ENCODE measurements at regions not wholly inside any gene's neighbourhood (a gene's known extent, or its start where the extent isn't known, plus 50 kb on each side); places are given as distances from the start of the nearest gene placed in this dataset.

DNA sequence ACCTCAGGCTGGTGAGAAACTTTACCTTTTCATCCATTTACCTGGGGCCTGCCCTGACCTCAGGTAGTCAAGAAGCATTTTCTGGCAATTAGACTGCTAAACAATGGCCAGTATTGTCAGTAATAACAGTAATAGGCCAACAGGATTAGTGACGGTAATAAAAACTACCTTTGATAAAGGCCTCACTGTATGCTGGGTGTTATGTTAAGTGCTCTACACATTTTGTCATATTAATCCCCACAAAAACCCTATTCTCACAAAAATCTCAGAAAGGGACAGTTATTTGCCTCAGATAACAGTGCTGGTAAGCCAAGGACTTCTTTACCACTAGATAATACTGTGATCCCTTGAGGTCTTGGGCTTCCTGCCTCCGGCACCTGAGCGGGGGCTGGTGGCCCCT is 191.4 kb downstream of the FOXD2 start:
- no peak for DNase-seq (ENCODE audit: low read depth, low spot score)
- Histone ChIP-seq H3K9me3 (ENCODE audit: control insufficient read depth, insufficient read depth, low read length) (no peaks in the 10 kb centered on the region), H3K27ac (ENCODE audit: low read length) (no peak overlapping the region), H3K27me3 (ENCODE audit: control insufficient read depth, insufficient read depth, low read length) (no peaks in the 10 kb centered on the region), H3K4me3 (ENCODE audit: low read length) (no peak overlapping the region), H3K4me1 (ENCODE audit: control insufficient read depth, insufficient read depth, low read length) (no peaks in the 10 kb centered on the region), H3K36me3 (ENCODE audit: control insufficient read depth, insufficient read depth, low read length) (no peaks in the 10 kb centered on the region)
- WGBS (ENCODE audit: insufficient coverage, insufficient read length), result no CpG with 5 or more reads among the region's 3 CpGs

DNA sequence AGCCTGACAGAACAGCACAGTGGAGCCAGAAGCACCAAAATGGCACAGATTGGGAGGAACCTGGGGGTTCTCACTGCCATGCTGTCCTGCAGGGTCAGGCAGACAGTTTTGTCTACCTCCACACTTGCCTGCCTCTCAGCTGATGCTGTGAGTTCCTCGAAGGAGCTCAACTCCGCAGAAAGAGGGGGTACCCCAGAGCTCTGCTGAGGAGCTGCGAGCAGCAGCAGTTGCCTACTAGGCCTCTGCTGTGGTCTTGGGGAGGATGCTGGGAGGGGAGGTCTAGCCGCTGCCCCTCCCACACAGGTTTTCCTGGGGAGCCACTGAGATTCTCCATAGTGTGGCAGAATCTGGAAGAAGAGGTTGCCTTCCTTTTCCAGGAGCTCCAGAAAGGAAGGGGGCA is 192.5 kb downstream of the FOXD2 start:
- H3K36me3 ChIP-seq (ENCODE audit: control insufficient read depth, insufficient read depth, low read length), result no peaks in the 10 kb centered on the region
- H3K4me1 ChIP-seq (ENCODE audit: control insufficient read depth, insufficient read depth, low read length), result no peaks in the 10 kb centered on the region
- no peak overlapping the region for H3K27ac ChIP-seq (ENCODE audit: low read length)
- no peak overlapping the region for H3K4me3 ChIP-seq (ENCODE audit: low read length)
- H3K27me3 ChIP-seq (ENCODE audit: control insufficient read depth, insufficient read depth, low read length), result no peaks in the 10 kb centered on the region
- DNase-seq (ENCODE audit: low read depth, low spot score), result no peak
- WGBS (ENCODE audit: insufficient coverage, insufficient read length), result no CpG with 5 or more reads among the region's 4 CpGs
- no peaks in the 10 kb centered on the region for H3K9me3 ChIP-seq (ENCODE audit: control insufficient read depth, insufficient read depth, low read length)

DNA sequence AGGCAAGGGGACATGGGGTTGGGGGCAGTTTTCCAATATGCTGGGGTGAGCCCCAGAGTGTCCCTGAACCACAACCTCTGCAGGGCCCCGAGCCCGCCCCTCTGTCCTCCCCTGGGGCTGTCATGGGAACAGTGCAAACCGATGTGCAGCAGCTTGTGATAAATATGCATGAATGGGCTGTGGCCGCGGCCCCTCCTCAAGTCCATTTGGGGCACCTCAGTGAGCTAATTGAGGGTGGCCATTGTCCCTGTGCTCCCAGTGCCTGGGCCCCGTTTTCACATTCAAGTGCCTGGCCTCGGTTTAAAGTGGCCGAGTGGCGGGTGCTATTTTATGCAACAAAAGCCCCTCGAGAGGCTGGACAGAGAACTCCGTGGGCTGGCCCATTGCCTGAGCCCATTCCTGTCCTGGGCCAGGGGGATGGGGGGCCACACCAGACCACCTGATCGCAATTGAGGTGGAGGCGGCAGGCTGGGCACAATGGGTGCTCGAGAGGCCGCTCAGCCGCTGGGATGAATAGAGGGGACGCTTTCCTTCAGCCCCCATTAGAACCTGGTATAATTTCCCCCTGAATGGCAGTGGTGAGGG is 193.7 kb downstream of the FOXD2 start:
- no peak for DNase-seq (ENCODE audit: low read depth, low spot score)
- no peak overlapping the region for H3K27ac ChIP-seq (ENCODE audit: low read length)
- no peaks in the 10 kb centered on the region for H3K36me3 ChIP-seq (ENCODE audit: control insufficient read depth, insufficient read depth, low read length)
- no peaks in the 10 kb centered on the region for H3K4me1 ChIP-seq (ENCODE audit: control insufficient read depth, insufficient read depth, low read length)
- no peak overlapping the region for H3K4me3 ChIP-seq (ENCODE audit: low read length)
- WGBS (ENCODE audit: insufficient coverage, insufficient read length), result no CpG with 5 or more reads among the region's 17 CpGs
- H3K9me3 ChIP-seq (ENCODE audit: control insufficient read depth, insufficient read depth, low read length), result no peaks in the 10 kb centered on the region
- no peaks in the 10 kb centered on the region for H3K27me3 ChIP-seq (ENCODE audit: control insufficient read depth, insufficient read depth, low read length)

DNA sequence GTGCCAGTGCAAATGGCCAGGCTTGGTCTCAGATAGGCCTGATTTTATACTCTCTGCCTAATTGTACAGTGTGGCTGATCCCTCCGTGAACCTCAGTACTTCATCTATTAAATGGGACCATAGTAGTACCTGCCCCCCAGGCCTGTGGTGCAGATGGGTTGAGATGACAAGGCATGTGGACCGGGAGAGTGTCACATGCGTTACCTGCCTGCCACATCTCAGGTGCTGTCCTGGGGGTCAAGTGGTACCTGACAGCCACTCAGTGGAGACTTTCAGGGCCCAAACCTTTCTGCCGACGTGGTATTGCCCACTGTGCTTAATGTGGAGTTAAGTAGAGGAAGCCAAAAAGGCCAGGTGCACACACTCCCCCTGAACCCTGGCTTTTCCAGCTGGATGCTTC is 197.3 kb downstream of the FOXD2 start:
- no peak overlapping the region for H3K4me3 ChIP-seq (ENCODE audit: low read length)
- no peaks in the 10 kb centered on the region for H3K27me3 ChIP-seq (ENCODE audit: control insufficient read depth, insufficient read depth, low read length)
- DNase-seq (ENCODE audit: low read depth, low spot score), result no peak
- H3K36me3 ChIP-seq (ENCODE audit: control insufficient read depth, insufficient read depth, low read length), result no peaks in the 10 kb centered on the region
- H3K4me1 ChIP-seq (ENCODE audit: control insufficient read depth, insufficient read depth, low read length), result no peaks in the 10 kb centered on the region
- no peaks in the 10 kb centered on the region for H3K9me3 ChIP-seq (ENCODE audit: control insufficient read depth, insufficient read depth, low read length)
- no CpG with 5 or more reads among the region's 5 CpGs for WGBS (ENCODE audit: insufficient coverage, insufficient read length)
- H3K27ac ChIP-seq (ENCODE audit: low read length), result no peak overlapping the region

DNA sequence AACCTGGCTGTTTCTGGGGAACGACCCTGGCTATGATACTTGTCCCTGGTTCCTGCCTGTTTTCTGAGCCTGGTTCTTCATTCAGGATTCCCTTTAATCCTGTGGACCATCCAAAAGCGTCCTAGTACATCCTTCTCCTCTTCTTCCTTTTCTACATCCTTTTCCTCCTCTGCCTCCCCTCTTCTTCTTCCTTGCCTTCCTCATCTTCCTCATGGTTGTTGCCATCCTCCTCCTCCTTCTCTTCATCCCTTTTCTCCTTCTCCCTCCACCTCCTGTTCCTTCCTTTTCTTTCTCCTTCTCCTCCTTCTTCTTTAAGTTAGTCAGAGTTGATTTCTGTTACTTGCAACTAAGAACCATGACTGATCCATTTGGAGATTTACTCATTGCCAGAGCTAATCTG is 197.8 kb downstream of the FOXD2 start:
- no peaks in the 10 kb centered on the region for H3K4me1 ChIP-seq (ENCODE audit: control insufficient read depth, insufficient read depth, low read length)
- no CpG with 5 or more reads among the region's 2 CpGs for WGBS (ENCODE audit: insufficient coverage, insufficient read length)
- no peaks in the 10 kb centered on the region for H3K9me3 ChIP-seq (ENCODE audit: control insufficient read depth, insufficient read depth, low read length)
- no peaks in the 10 kb centered on the region for H3K27me3 ChIP-seq (ENCODE audit: control insufficient read depth, insufficient read depth, low read length)
- H3K27ac ChIP-seq (ENCODE audit: low read length), result no peak overlapping the region
- H3K36me3 ChIP-seq (ENCODE audit: control insufficient read depth, insufficient read depth, low read length), result no peaks in the 10 kb centered on the region
- DNase-seq (ENCODE audit: low read depth, low spot score), result no peak
- H3K4me3 ChIP-seq (ENCODE audit: low read length), result no peak overlapping the region

DNA sequence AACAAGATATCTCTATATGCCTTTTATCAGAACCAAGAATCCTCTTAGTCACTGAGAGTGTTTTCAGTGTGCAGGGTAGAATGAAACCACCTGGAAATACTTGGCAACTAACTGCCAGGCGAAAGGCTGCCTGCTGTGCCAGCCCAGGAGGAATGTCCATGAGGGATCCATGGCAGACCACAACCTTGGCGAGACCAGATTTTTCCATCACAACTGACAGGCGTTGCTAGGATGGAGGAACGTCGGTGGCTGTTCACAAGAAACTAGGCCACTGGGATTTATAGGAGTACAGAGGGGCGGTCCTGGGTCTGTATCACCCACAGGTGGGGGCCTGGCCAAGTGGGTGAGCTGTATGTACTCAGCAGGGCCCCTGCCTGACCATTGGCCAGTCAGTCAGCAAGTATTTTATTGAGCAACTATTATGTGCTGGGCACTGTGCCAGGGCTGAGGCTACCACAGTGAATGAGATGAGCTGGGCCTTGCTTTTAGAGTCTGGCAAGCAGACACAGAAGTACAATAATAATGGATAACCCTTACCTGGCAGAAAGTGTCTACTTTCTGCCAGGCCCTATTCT is 199.4 kb downstream of the FOXD2 start:
- Histone ChIP-seq H3K9me3 (ENCODE audit: control insufficient read depth, insufficient read depth, low read length) (no peaks in the 10 kb centered on the region), H3K27me3 (ENCODE audit: control insufficient read depth, insufficient read depth, low read length) (no peaks in the 10 kb centered on the region), H3K36me3 (ENCODE audit: control insufficient read depth, insufficient read depth, low read length) (no peaks in the 10 kb centered on the region), H3K27ac (ENCODE audit: low read length) (no peak overlapping the region), H3K4me1 (ENCODE audit: control insufficient read depth, insufficient read depth, low read length) (no peaks in the 10 kb centered on the region), H3K4me3 (ENCODE audit: low read length) (no peak overlapping the region)
- no CpG with 5 or more reads among the region's 6 CpGs for WGBS (ENCODE audit: insufficient coverage, insufficient read length)
- DNase-seq (ENCODE audit: low read depth, low spot score), result no peak

DNA sequence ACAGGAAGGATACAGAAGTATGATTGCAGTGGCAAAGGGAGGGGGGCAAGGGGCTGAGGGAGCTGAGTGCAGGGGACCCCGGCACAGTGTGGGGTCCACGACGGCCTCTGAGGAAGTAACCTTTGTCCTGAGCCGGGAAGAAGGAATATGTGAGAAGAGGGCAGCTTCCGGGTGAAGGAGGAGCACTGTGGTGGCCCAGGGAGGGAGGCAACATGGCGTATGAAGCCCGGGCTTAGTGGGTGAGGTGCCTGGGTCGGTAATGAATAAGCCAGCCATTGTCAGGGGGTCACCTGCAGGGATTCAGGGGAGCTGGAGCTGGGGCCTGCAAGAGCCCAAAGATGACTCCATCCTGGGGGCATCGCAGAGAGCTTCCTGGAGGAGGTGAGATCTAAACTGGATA is 200.4 kb downstream of the FOXD2 start:
- no CpG with 5 or more reads among the region's 9 CpGs for WGBS (ENCODE audit: insufficient coverage, insufficient read length)
- Histone ChIP-seq H3K4me3 (ENCODE audit: low read length) (no peak overlapping the region), H3K9me3 (ENCODE audit: control insufficient read depth, insufficient read depth, low read length) (no peaks in the 10 kb centered on the region), H3K27ac (ENCODE audit: low read length) (no peak overlapping the region), H3K4me1 (ENCODE audit: control insufficient read depth, insufficient read depth, low read length) (no peaks in the 10 kb centered on the region), H3K27me3 (ENCODE audit: control insufficient read depth, insufficient read depth, low read length) (no peaks in the 10 kb centered on the region), H3K36me3 (ENCODE audit: control insufficient read depth, insufficient read depth, low read length) (no peaks in the 10 kb centered on the region)
- no peak for DNase-seq (ENCODE audit: low read depth, low spot score)

DNA sequence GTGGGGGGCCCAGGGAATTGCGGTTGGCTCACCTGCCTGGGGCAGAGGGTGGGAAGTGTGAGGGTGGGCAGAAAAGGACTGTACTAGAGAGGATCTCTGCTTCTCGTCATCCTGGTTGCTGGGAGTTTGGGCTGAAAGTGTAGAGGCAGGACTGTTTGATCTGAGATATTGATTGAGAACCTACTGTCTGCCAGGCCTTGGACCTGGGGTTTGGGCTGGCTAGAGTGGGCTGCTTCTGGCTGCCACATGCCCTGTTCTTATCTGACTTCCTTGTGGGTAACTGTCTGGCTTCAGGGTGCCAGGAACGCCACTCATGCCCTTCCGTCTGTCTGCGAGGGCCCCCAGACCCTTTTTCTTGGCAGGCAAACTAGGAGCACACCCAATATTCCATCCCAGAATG is 200.9 kb downstream of the FOXD2 start:
- no peak overlapping the region for H3K27ac ChIP-seq (ENCODE audit: low read length)
- WGBS (ENCODE audit: insufficient coverage, insufficient read length), result no CpG with 5 or more reads among the region's 5 CpGs

DNA sequence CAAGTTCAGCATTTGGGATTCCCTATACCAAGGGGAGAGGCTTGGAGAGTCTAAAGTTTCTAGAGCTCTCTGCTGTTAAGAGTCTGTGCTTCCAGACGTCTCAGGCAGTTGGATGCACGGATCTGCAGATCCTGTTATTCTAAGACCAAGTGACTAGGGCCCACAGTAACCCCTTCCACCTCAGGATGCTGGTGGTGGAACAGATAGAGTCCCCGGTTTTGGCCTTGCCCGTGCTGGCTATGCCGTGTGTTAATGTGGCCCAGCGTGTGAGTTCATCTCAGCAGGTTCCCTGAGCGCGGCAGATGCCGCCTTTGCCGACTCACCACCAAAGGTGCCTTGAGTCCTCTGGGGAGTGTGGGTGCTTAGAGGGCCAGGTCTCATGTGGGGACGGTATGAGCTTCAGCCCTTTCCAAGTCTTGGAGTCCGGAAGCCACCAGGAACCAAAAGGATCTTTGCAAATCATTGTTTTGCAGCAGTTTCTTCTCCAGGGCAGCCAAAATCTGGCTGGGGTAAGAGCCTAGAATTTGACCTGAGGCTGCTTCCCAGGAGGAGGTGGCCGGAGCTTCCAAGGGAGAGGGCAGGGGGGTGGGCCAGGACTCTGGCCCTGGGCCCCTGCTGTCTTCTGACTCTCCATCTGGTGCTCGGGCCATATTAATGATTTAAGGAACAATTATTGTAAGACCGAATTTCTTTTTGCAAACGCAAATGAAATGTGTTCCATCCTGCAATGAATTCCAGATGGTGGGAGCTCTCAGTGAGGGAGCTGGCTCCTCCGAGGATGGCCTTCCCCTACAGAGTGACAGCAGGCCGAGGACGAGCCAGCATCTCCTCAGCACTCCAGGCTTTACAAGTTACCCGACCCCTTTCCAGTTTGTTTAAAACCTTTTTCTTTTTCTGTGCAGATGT is 205.7 kb downstream of the FOXD2 start:
- no peaks in the 10 kb centered on the region for H3K36me3 ChIP-seq (ENCODE audit: control insufficient read depth, insufficient read depth, low read length)
- WGBS (ENCODE audit: insufficient coverage, insufficient read length), result no CpG with 5 or more reads among the region's 20 CpGs
- no peaks in the 10 kb centered on the region for H3K4me1 ChIP-seq (ENCODE audit: control insufficient read depth, insufficient read depth, low read length)
- H3K27me3 ChIP-seq (ENCODE audit: control insufficient read depth, insufficient read depth, low read length), result no peaks in the 10 kb centered on the region
- DNase-seq (ENCODE audit: low read depth, low spot score), result no peak
- H3K27ac ChIP-seq (ENCODE audit: low read length), result no peak overlapping the region
- H3K4me3 ChIP-seq (ENCODE audit: low read length), result no peak overlapping the region
- H3K9me3 ChIP-seq (ENCODE audit: control insufficient read depth, insufficient read depth, low read length), result no peaks in the 10 kb centered on the region

More for the DNA sequence above, 200.9 kb downstream of the FOXD2 start:
- Histone ChIP-seq H3K9me3 (ENCODE audit: control insufficient read depth, insufficient read depth, low read length) (no peaks in the 10 kb centered on the region), H3K27me3 (ENCODE audit: control insufficient read depth, insufficient read depth, low read length) (no peaks in the 10 kb centered on the region), H3K4me3 (ENCODE audit: low read length) (no peak overlapping the region), H3K36me3 (ENCODE audit: control insufficient read depth, insufficient read depth, low read length) (no peaks in the 10 kb centered on the region), H3K4me1 (ENCODE audit: control insufficient read depth, insufficient read depth, low read length) (no peaks in the 10 kb centered on the region)
- no peak for DNase-seq (ENCODE audit: low read depth, low spot score)

DNA sequence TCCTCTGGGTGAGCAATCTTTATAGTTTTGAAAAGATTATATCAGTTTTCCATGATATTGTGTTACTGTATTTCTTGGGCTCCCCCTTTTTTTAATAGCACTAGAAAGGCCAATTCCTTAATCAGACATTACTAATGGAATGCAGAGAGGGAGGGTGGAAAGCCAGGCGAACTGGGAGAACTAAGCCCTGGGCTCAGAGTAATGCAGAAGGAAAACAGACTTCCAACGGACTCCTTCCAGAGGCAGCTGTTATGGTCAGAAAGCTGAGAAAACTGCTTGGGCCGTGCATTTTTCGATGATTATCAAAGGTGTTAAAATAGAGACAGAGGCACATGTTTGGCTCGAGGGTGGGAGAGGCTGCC is 206.3 kb downstream of the FOXD2 start:
- WGBS (ENCODE audit: insufficient coverage, insufficient read length), result no CpG with 5 or more reads among the region's 5 CpGs
- DNase-seq (ENCODE audit: low read depth, low spot score), result no peak
- Histone ChIP-seq H3K27ac (ENCODE audit: low read length) (no peak overlapping the region), H3K4me1 (ENCODE audit: control insufficient read depth, insufficient read depth, low read length) (no peaks in the 10 kb centered on the region), H3K4me3 (ENCODE audit: low read length) (no peak overlapping the region), H3K36me3 (ENCODE audit: control insufficient read depth, insufficient read depth, low read length) (no peaks in the 10 kb centered on the region), H3K27me3 (ENCODE audit: control insufficient read depth, insufficient read depth, low read length) (no peaks in the 10 kb centered on the region), H3K9me3 (ENCODE audit: control insufficient read depth, insufficient read depth, low read length) (no peaks in the 10 kb centered on the region)
